ENCODE measurements at regions not wholly inside any gene's neighbourhood (a gene's known extent, or its start where the extent isn't known, plus 50 kb on each side); places are given as distances from the start of the nearest gene placed in this dataset.
A peak's percentile ranks its signal among the peaks of the same experiment; 100 is the strongest.

- DNase-seq = no peak
Measured at GRCh38 chr1:5460974-5461373, 531.3 kb downstream of the NPHP4 start.

- DNase-seq = no peak
Measured at GRCh38 chr1:5459839-5460610, 532.2 kb downstream of the NPHP4 start.

- no peak for DNase-seq
Measured at GRCh38 chr1:5458248-5458647, 534.0 kb downstream of the NPHP4 start.

GRCh38 chr1:5456090-5456811 is 536.0 kb downstream of the NPHP4 start:
- DNase-seq = no peak

- no peak for DNase-seq
Measured at GRCh38 chr1:5455651-5456050, 536.6 kb downstream of the NPHP4 start.

- DNase-seq = no peak
Measured at GRCh38 chr1:5455056-5455455, 537.2 kb downstream of the NPHP4 start.

GRCh38 chr1:5453347-5453746 is 538.9 kb downstream of the NPHP4 start:
- DNase-seq = no peak

- no peak for DNase-seq
Measured at GRCh38 chr1:5451671-5452070, 540.6 kb downstream of the NPHP4 start.

- no peak for DNase-seq
Measured at GRCh38 chr1:5448486-5448885, 543.7 kb downstream of the NPHP4 start.

GRCh38 chr1:5447503-5447960 is 544.7 kb downstream of the NPHP4 start:
- peak; percentile 86 for DNase-seq

- DNase-seq = no peak
Measured at GRCh38 chr1:5444396-5444795, 547.8 kb downstream of the NPHP4 start.

GRCh38 chr1:5436808-5437207 is 555.4 kb downstream of the NPHP4 start:
- no peak for DNase-seq

- no peak for DNase-seq
Measured at GRCh38 chr1:5435414-5435813, 556.8 kb downstream of the NPHP4 start.

GRCh38 chr1:5432436-5432835 is 559.8 kb downstream of the NPHP4 start:
- no peak for DNase-seq

- DNase-seq = no peak
Measured at GRCh38 chr1:5430911-5431697, 561.1 kb downstream of the NPHP4 start.

GRCh38 chr1:5430136-5430535 is 562.1 kb downstream of the NPHP4 start:
- DNase-seq = no peak

- DNase-seq = no peak
Measured at GRCh38 chr1:5428351-5428750, 563.9 kb downstream of the NPHP4 start.

- no peak for DNase-seq
Measured at GRCh38 chr1:5427026-5427613, 565.1 kb downstream of the NPHP4 start.

GRCh38 chr1:5424802-5425703 is 567.2 kb downstream of the NPHP4 start:
- no peak for DNase-seq

GRCh38 chr1:5423109-5423508 is 569.1 kb downstream of the NPHP4 start:
- no peak for DNase-seq

GRCh38 chr1:5419501-5419900 is 572.7 kb downstream of the NPHP4 start:
- DNase-seq = no peak

GRCh38 chr1:5416518-5416917 is 575.7 kb downstream of the NPHP4 start:
- no peak for DNase-seq

Data from skin of body (tissue), 1 donor.